ENCODE measurements at regions not wholly inside any gene's neighbourhood (a gene's known extent, or its start where the extent isn't known, plus 50 kb on each side); places are given as distances from the start of the nearest gene placed in this dataset.
"Not testable (repeated sequence)": the region's sequence is repeated elsewhere in the genome, so short reads cannot be mapped to it uniquely, and the experiment has no call there.

- DNase-seq = peak; percentile 46
Measured at GRCh38 chr17:26731005-26731921, 562.7 kb upstream of the WSB1 start.

GRCh38 chr17:26731926-26732325 lies 562.0 kb upstream of the WSB1 start:
- not testable (repeated sequence) for DNase-seq

GRCh38 chr17:26734775-26735174 lies 559.1 kb upstream of the WSB1 start:
- DNase-seq = not testable (repeated sequence)

- not testable (repeated sequence) for DNase-seq
Measured at GRCh38 chr17:26735977-26736376, 557.9 kb upstream of the WSB1 start.

- DNase-seq = no peak
Measured at GRCh38 chr17:26765860-26766709, 527.8 kb upstream of the WSB1 start.

GRCh38 chr17:26766743-26767142 lies 527.2 kb upstream of the WSB1 start:
- no peak for DNase-seq

- no peak for DNase-seq
Measured at GRCh38 chr17:26773189-26774188, 520.4 kb upstream of the WSB1 start.

GRCh38 chr17:26774291-26775218 lies 519.4 kb upstream of the WSB1 start:
- peak; percentile 48 for DNase-seq

GRCh38 chr17:26775219-26775822 lies 518.6 kb upstream of the WSB1 start:
- peak; percentile 42 for DNase-seq

- not testable (repeated sequence) for DNase-seq
Measured at GRCh38 chr17:26780187-26780814, 513.6 kb upstream of the WSB1 start.

GRCh38 chr17:26782153-26782552 lies 511.8 kb upstream of the WSB1 start:
- DNase-seq = no peak

GRCh38 chr17:26792486-26792885 lies 501.4 kb upstream of the WSB1 start:
- no peak for DNase-seq

- no peak for DNase-seq
Measured at GRCh38 chr17:26807024-26807423, 486.9 kb upstream of the WSB1 start.

GRCh38 chr17:26809033-26809432 lies 484.9 kb upstream of the WSB1 start:
- no peak for DNase-seq

GRCh38 chr17:26818736-26819135 lies 475.2 kb upstream of the WSB1 start:
- DNase-seq = no peak

Data from islet precursor cell (in vitro differentiated cells).